C4-2B (cell line): ENCODE measurements at regions not wholly inside any gene's neighbourhood (a gene's known extent, or its start where the extent isn't known, plus 50 kb on each side); places are given as distances from the start of the nearest gene placed in this dataset.

ENCODE experiments used
- H3K27ac ChIP-seq: fragments of 450-650 bp; 2 replicates; pipeline ENCODE4 v1.5.1; 2017
- CTCF ChIP-seq: fragments of 450-650 bp; conservative IDR thresholded peaks from 2 replicates; pipeline ENCODE4 v1.5.1; 2017; ENCODE audit warnings: mild to moderate bottlenecking
- ZFX ChIP-seq: fragments of 450-650 bp; IDR thresholded peaks from 2 replicates; pipeline ENCODE4 v1.6.1; 2017

- TF ChIP-seq CTCF (no peak), ZFX (no peak)
- H3K27ac ChIP-seq: no peak overlapping the region
Observed at GRCh38 chr11:92416971-92417725, 192.5 kb downstream of the FAT3 start.

- TF ChIP-seq CTCF: no peak
- TF ChIP-seq ZFX: no peak
- no peak overlapping the region for H3K27ac ChIP-seq
Observed at GRCh38 chr11:92423115-92424034, 198.8 kb downstream of the FAT3 start.

- no peak for TF ChIP-seq CTCF
- no peak for TF ChIP-seq ZFX
- no peak overlapping the region for H3K27ac ChIP-seq
Observed at GRCh38 chr11:92424281-92424680, 199.7 kb downstream of the FAT3 start.

- TF ChIP-seq ZFX: no peak
- no peak for TF ChIP-seq CTCF
- H3K27ac ChIP-seq: no peak overlapping the region
Observed at GRCh38 chr11:92425127-92425526, 200.5 kb downstream of the FAT3 start.

- no peak overlapping the region for H3K27ac ChIP-seq
- no peak for TF ChIP-seq ZFX
Observed at GRCh38 chr11:92432515-92432914, 207.9 kb downstream of the FAT3 start.

DNA sequence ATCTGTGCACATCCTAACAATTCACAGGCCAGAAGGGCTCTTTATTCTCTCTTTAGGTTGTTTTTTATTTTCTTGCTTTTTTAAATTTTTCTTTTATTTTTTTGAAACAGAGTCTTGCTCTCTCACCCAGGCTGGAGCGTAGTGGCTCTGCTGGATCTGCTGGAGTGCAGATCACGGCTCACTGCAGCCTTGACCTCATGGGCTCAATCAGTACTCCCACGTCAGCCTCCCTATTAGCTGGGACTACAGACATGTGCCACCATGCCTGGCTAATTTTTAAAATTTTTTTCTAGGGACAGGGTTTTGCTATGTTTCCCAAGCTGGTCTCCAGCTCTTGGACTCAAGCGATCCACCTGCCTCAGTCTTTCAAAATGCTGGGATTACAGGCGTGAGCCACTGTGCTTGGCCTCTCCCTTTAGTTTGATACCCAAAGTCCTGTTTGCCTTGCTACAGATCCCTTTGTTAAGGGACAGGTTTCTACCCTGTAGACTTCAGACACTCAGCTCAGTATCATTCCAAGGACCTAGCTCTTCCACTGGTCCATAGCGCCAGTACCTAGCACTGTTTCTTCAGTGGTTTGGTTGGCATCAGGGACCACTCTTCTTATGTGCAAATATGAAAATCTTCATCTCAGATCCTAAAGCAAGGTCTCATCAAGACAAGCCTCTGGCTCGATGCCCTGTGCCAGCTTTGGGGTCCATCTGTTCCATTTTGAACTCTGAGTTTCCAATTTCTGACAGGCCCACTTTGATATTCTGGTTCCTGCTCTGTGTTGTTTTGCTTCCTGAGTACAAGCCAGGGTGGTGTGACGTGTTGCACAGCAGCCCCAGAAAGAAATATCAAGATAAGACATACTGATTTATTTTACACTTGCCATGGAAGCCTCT lies 211.7 kb downstream of the FAT3 start:
- H3K27ac ChIP-seq: no peak overlapping the region
- TF ChIP-seq CTCF: no peak
- TF ChIP-seq ZFX: no peak

- H3K27ac ChIP-seq: no peak overlapping the region
- TF ChIP-seq ZFX (no peak), CTCF (no peak)
Observed at GRCh38 chr11:92439133-92439532, 214.5 kb downstream of the FAT3 start.
